ENCODE measurements at regions not wholly inside any gene's neighbourhood (a gene's known extent, or its start where the extent isn't known, plus 50 kb on each side); places are given as distances from the start of the nearest gene placed in this dataset.

DNA sequence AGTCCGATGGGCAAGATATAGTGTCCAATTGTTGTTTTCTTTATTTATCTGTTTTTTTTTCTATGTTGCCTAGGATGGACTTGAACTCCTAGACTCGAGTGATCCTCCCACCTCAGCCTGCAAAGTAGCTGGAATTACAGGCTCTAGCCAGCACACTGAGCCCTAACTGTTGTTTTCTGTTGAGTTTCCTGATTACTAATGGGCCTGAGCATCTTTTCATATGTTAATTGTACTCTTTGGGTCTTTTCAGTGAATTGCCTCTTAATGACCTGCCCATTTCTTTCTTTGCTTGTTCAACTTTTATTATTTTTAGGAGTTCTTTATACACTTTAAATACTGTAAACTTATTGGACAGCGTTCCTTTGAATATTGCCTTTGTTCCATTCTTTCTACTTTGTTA, 213.0 kb downstream of the HS3ST3B1 start:
- Histone ChIP-seq H3K4me1 (ENCODE audit: insufficient read depth, low read length) (no peaks in the 10 kb centered on the region), H3K36me3 (ENCODE audit: insufficient read depth, low read length) (no peaks in the 10 kb centered on the region), H3K4me3 (ENCODE audit: insufficient read depth, low read length) (no peak overlapping the region), H3K4me2 (ENCODE audit: insufficient read depth, low read length) (no peak overlapping the region), H3K9me3 (ENCODE audit: low read depth, low read length) (no peaks in the 10 kb centered on the region), H2AFZ (ENCODE audit: low read length) (no peak overlapping the region), H3K27me3 (ENCODE audit: insufficient read depth, low read length) (no peaks in the 10 kb centered on the region), H3K27ac (ENCODE audit: low read depth, low read length) (no peak overlapping the region), H4K20me1 (ENCODE audit: insufficient read depth, low read length) (no peaks in the 10 kb centered on the region), H3K79me2 (ENCODE audit: insufficient read depth, low read length) (no peaks in the 10 kb centered on the region)
- DNase-seq (ENCODE audit: insufficient read length, low spot score, missing footprints), result no peak
- TF ChIP-seq, protein P1, sequence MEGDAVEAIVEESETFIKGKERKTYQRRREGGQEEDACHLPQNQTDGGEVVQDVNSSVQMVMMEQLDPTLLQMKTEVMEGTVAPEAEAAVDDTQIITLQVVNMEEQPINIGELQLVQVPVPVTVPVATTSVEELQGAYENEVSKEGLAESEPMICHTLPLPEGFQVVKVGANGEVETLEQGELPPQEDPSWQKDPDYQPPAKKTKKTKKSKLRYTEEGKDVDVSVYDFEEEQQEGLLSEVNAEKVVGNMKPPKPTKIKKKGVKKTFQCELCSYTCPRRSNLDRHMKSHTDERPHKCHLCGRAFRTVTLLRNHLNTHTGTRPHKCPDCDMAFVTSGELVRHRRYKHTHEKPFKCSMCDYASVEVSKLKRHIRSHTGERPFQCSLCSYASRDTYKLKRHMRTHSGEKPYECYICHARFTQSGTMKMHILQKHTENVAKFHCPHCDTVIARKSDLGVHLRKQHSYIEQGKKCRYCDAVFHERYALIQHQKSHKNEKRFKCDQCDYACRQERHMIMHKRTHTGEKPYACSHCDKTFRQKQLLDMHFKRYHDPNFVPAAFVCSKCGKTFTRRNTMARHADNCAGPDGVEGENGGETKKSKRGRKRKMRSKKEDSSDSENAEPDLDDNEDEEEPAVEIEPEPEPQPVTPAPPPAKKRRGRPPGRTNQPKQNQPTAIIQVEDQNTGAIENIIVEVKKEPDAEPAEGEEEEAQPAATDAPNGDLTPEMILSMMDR (IDR thresholded peaks at IDR 0.05; ENCODE audit: extremely low read depth, low read depth, low read length), result no peak

DNA sequence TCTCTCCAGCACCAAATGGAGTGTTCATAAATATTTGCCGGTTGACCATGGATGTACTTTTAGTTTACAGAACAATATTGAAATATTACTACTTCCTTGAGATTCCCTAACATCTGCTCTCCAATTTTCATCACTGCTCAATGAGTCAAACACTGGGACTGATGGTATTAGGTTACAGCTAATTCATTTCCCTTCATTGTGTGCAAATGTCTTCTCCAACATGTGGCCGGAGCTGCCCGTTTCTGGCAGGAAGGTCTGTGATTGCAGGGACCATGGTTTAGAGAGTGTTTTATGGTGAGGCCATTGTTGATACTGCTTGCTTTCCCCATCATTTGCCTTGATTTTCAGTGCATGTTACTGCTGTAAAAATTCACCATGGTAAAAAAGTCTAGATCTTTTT, 209.3 kb downstream of the HS3ST3B1 start:
- TF ChIP-seq, protein P1 (IDR thresholded peaks at IDR 0.05; ENCODE audit: extremely low read depth, low read depth, low read length), result no peak
- no peaks in the 10 kb centered on the region for H3K36me3 ChIP-seq (ENCODE audit: insufficient read depth, low read length)
- H3K27me3 ChIP-seq (ENCODE audit: insufficient read depth, low read length), result no peaks in the 10 kb centered on the region
- no peak overlapping the region for H3K4me2 ChIP-seq (ENCODE audit: insufficient read depth, low read length)
- no peaks in the 10 kb centered on the region for H4K20me1 ChIP-seq (ENCODE audit: insufficient read depth, low read length)
- H2AFZ ChIP-seq (ENCODE audit: low read length), result no peak overlapping the region
- no peak overlapping the region for H3K4me3 ChIP-seq (ENCODE audit: insufficient read depth, low read length)
- H3K4me1 ChIP-seq (ENCODE audit: insufficient read depth, low read length), result no peaks in the 10 kb centered on the region
- DNase-seq (ENCODE audit: insufficient read length, low spot score, missing footprints), result no peak
- no peaks in the 10 kb centered on the region for H3K9me3 ChIP-seq (ENCODE audit: low read depth, low read length)
- no peak overlapping the region for H3K27ac ChIP-seq (ENCODE audit: low read depth, low read length)
- H3K79me2 ChIP-seq (ENCODE audit: insufficient read depth, low read length), result no peaks in the 10 kb centered on the region

DNA sequence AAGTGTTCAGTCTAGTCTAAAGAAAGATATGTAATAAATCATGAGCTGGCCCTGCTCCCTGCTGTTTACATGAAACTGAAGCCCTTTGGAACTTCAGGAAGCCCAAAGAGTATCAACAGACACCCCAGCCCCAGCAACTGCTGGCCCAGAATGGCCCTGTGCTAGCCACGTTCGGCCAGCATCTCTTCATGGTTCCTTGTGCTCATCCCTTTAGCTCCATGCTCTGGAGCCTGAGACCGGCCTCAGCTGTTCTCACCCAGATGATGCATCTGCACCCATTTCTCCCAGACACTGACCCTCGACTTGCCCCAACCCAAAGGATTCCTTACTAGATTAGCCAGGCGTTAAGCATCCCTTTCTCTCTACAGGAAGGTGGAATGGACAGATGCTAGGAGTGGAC, 207.3 kb downstream of the HS3ST3B1 start:
- no peak overlapping the region for H3K27ac ChIP-seq (ENCODE audit: low read depth, low read length)
- H3K4me2 ChIP-seq (ENCODE audit: insufficient read depth, low read length), result no peak overlapping the region
- H3K9me3 ChIP-seq (ENCODE audit: low read depth, low read length), result no peaks in the 10 kb centered on the region
- DNase-seq (ENCODE audit: insufficient read length, low spot score, missing footprints), result no peak
- H3K4me1 ChIP-seq (ENCODE audit: insufficient read depth, low read length), result no peaks in the 10 kb centered on the region
- no peaks in the 10 kb centered on the region for H3K36me3 ChIP-seq (ENCODE audit: insufficient read depth, low read length)
- H3K79me2 ChIP-seq (ENCODE audit: insufficient read depth, low read length), result no peaks in the 10 kb centered on the region
- TF ChIP-seq, protein P1 (IDR thresholded peaks at IDR 0.05; ENCODE audit: extremely low read depth, low read depth, low read length), result no peak
- no peaks in the 10 kb centered on the region for H3K27me3 ChIP-seq (ENCODE audit: insufficient read depth, low read length)
- H3K4me3 ChIP-seq (ENCODE audit: insufficient read depth, low read length), result no peak overlapping the region
- no peaks in the 10 kb centered on the region for H4K20me1 ChIP-seq (ENCODE audit: insufficient read depth, low read length)
- H2AFZ ChIP-seq (ENCODE audit: low read length), result no peak overlapping the region

DNA sequence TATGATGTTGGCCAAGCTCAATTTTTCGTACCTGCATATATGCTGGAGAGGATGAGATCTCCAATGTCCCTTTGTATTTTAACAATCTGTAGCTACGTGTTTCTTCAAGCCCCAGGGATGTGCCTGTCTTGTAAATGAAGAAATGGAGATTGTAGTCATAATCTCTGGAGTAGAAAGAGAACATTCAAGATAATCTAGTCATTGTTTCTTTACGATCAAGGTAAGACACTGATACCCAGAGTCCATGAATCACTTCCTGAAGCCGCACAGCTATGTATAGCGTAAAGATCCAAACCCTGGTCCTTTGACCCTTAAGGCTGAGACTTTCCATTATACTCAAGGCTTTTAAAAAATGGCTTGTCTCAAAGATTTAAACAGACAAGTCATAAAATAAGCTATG, 205.5 kb downstream of the HS3ST3B1 start:
- Histone ChIP-seq H3K4me1 (ENCODE audit: insufficient read depth, low read length) (no peaks in the 10 kb centered on the region), H3K27ac (ENCODE audit: low read depth, low read length) (no peak overlapping the region), H3K79me2 (ENCODE audit: insufficient read depth, low read length) (no peaks in the 10 kb centered on the region), H2AFZ (ENCODE audit: low read length) (no peak overlapping the region), H4K20me1 (ENCODE audit: insufficient read depth, low read length) (no peaks in the 10 kb centered on the region), H3K36me3 (ENCODE audit: insufficient read depth, low read length) (no peaks in the 10 kb centered on the region), H3K27me3 (ENCODE audit: insufficient read depth, low read length) (no peaks in the 10 kb centered on the region), H3K4me2 (ENCODE audit: insufficient read depth, low read length) (no peak overlapping the region), H3K9me3 (ENCODE audit: low read depth, low read length) (no peaks in the 10 kb centered on the region), H3K4me3 (ENCODE audit: insufficient read depth, low read length) (no peak overlapping the region)
- DNase-seq (ENCODE audit: insufficient read length, low spot score, missing footprints), result no peak
- TF ChIP-seq, protein P1 (IDR thresholded peaks at IDR 0.05; ENCODE audit: extremely low read depth, low read depth, low read length), result no peak
